IPS-NIHi7 (cell line): ENCODE measurements at regions not wholly inside any gene's neighbourhood (a gene's known extent, or its start where the extent isn't known, plus 50 kb on each side); places are given as distances from the start of the nearest gene placed in this dataset.

Experiments
- DNase-seq: peaks from one replicate; pipeline ENCODE4 v3.0.0; 2012; ENCODE audit warnings: mixed read lengths; ENCODE audit errors: extremely low spot score

DNA sequence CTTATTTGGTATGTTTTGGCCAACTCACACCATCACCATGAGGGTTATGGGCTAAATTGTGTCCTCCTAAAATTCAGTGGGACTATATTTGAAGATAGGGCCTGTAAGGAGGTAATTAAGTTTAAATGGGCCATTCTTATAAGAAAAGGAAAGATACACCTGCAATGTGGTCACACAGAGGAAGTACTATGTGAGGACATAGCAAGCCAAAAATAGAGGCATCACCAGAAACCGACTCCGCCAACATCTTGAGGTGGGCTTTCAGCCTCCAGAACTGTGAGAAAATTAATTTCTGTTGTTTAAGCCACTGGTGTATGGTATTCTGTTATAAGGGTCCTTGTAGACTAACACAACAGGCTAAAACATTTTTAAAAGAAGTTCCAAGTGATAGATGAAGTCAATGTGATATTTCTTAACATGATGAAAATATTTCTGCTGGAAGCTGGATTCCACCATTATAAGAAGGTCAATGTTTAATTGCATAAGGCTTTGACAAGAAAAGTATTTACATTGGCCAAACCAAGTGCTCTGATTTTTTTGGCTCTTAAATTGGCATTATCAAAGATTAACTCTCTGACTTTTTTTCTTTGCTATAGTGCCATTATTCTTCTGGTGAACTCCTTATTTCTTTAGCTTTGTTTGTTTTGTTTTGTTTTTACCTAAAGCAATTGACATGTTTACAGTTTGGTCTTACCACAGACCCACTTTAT is 540.9 kb downstream of the PPARGC1A start:
- DNase-seq = no peak

DNA sequence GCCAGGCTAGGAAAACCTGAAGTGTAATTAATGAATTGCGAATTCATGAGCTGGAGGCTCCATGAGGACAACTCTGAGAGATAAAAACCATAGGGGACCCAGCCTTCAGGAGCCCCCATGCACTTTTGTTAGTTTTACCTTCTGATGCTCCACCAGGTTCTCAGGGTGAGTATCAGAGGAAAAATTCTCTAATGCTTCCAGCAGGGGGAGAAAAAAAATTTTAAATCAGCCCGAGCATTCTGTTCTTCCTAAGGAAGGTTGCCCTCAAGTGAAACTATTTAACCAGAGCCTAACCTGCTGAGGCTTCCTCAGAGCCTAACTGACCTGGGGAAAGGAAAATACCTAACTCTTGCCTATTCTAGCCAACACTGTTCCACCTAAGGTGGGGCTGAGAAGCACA is 552.6 kb downstream of the PPARGC1A start:
- DNase-seq = peak; percentile 34

DNA sequence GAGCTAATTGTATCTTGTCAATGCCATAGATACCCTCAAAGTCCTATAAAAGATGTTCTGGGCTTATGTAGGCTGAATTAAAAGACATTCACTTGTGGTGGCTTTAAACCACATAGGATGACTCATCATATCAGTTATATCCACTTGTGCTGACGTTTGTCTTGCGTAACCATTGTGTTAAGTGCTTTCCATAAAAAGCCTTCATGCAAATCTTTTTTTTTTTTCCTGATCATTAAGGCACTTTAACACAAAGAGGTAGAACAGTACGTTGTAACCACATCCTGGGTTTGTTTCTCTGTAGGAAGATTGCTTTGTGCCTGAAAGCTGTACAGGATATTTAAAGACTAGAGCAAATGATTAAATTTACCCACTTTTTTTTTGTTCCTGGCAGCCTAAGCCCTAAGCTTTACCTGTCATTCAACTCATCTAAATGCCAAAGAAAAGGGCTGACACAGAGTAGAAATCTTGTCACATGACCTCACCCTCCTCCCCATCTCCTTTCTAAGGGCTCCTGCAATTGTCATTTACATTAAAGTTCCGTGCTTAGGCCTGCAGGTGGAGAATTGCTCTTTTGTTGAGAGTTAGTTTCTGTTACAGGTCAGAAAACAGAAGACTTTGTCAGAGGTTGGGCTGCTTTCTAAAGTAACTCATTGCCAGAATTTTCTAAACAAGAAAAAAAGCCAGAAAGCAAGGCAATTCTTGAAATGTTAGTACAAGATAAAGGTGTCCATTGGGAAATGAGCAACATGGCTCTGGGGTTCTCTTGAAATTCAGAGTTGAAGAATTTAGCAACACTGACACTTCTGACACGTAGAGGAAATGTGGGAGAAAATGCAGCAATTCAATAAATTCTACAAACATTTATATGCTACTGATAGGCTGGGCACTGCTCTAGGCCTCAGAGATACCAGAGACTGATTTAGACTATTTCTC is 555.6 kb downstream of the PPARGC1A start:
- peak; percentile 62 for DNase-seq

DNA sequence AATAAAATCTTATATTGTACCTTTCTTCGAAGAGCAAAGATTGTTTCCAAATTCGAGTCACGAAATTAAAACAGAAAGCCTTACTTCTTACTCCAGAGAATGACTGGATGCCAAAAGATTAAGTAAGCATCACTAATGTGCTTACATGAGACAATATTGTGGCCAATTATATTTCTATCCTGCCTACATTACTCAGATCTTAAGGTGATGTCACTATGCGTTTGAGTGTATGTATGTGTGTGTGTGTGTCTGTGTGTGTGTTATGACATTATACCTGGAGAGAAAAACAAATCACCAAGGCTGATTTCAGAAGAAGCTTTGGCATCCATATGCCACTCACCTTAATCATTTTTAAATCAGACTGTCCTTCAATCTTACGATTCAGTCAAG is 556.3 kb downstream of the PPARGC1A start:
- DNase-seq = no peak

DNA sequence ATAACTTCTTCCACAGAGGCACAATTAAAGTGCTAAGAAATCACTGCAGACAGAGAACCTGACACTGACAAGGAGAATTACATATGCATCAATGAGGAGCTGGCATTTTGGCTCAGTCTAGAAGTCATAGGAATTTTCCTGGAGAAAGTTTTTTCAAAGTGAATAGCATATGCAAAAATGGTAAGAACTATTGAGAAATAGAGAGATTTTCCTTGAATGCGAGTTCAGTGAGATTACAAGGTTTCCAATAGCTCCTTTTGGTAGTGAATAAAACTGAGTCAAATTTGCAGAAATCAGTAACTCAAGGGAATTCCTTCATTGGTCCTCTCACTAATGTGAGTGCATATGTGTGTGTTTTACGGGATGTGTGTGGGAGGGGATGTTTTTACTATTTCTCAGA is 557.5 kb downstream of the PPARGC1A start:
- no peak for DNase-seq

DNA sequence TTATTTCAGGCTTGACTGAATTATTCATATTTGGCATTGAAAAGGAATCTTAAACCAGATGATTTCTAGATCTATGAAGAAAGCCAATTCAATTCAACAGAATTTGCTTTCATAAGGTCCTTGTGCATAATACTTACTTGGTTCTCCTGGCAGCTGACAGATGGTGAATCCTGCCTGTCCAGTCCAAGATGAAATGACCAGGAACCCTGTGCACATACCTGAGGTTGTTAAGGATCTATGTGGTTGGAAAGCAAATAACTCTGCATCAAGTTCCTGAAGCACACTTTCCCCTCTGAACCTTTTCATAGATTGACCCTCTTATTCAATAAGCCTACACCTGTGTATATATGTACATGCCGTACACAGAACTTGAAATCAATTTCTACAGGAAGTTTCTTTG is 562.7 kb downstream of the PPARGC1A start:
- no peak for DNase-seq

DNA sequence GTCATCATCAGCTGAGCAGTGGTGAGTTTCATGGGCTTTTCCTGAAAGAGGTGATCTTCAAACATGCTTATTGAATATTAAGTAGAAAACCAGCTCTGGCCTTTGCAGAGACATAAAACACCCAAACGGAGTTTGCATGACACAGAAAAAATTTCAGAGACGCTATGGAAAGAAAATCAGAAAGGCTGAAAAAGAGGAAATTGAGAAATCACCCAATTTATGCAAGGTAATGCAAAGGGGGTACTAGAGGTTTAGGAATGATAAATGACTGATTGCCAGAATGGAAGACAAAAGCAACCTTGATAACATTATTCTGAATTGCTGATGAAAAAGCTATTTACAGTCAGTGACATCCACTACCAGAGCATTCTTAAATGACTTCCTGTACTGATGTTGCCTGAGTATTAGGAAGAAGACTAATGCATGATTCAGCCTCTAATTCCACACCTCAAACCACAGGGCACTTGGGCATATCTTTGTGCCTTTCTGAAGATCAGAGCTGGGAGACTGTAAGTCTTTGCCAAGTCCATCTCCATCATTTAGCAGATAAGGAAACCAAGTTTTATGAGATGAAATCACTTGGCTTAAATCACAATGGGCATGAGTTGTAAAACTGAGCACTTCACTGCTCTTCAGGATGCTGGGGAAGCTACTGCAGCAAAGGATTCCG is 565.7 kb downstream of the PPARGC1A start:
- no peak for DNase-seq

DNA sequence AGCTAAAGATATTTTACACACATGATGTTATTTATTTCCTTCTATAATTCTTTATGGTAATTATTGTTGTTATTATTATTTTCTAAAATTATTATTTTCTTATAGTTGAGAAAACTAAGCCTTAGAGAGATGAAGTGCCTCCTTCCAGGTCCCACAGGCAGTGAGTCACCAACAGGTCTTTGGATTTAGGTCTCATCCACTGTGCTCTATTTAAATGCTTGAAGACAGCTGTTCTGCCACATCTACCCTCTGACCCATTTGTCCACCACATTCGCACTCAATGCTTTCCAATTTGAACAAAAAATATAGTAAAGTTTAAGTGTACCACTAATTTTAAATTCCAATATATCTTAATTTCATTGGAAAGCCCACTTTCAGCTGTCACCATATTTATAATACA is 566.4 kb downstream of the PPARGC1A start:
- no peak for DNase-seq

DNA sequence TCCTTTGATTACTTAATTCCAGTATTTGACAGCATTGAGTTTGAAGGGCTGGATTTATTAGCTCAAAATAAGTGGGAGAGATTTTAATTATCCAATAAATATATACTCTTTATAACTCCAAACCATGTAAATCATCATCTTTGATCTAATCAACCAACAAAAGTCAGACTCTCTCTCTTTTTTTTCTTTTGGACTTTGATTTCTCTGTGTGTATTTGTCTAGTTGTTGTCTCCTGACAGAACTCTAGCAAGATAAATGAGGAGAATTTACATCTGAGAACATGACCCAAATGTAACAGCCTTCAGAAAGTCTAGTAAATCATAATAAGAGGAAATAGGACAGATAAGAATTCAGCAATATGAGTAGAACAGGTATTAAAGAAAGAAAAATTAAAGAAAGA is 567.1 kb downstream of the PPARGC1A start:
- DNase-seq = no peak

DNA sequence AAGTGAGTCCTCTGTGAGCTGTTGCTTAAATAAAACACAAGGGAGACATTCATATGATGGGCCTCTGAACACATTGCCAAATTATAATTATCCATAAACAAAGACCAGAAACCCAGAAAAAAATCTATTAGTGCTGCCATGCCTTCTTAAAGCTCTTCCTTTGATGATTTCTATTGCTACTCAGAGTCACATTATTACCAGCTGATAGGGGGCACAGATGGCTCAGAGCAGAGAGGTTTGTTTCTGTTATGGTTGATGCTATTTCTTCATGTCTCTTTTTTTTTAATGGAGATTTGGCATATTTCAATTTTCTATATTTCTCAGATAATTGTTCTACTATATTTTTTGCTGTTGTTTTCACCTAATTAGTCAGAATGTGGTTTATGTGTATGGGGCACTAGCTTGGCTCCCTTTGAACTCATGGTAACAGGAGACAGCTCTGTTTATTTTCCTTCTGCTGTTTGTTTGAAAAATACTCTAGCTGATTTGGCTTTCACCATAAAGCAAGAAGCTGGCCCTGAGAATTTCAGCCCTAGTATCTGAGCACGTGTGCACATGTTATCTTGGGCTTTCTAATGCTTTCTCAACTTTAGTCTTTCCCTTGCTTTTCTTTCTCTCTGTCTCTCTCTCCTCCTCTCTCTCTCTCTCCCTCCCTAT is 568.8 kb downstream of the PPARGC1A start:
- no peak for DNase-seq

DNA sequence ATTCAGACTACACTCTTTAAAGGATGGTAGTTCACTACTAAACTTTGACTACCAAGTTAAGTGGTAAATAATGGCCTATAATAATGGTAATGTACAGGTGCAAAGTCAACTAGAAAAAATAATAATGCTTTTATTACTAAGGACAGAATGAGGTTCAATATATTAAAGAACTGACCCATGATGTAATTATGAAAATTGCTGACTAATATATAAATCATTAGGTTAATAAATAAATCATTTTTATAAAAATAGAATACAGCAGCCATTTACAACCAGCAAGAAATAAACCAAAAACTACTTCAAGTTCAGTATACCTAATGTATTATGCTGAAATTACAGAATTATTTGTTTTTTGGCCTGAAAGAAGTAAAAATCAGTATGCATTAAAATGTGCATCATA is 577.2 kb downstream of the PPARGC1A start:
- DNase-seq = no peak

DNA sequence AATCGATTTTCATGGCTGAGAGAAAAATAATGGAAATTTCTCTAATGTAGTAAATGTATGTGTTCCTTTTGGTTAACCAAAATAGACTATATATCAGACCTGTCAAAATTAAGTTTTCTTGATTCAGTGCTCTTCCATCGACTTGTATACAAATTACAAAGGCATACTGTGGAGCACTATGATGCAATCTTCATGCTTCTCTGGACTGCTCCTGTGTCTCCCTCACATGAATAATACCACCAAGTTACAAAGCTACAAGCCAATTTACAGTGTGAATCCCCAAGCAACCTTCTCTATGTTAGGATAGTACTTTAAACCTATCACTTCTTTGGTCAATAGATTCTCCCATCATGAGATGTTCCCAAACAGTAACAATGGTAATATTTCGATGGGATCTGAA is 577.9 kb downstream of the PPARGC1A start:
- no peak for DNase-seq

DNA sequence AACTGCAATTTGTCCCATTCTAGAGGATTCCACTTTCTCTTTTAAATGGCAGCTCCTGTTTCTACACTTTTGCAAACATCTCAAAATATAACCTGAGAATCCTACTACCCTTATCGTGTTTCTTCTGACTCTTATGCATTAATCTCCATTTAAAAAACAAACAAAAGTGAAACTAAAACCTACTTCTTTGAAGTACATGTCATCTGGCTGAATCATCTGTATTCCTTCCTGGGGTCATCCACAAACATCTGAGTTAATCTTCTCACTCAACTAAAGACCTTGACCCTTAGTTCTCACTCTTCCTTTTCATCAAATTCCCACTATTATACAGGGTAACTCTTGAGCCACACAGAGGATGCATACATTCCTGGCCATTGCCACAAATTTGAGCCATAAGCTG is 584.8 kb downstream of the PPARGC1A start:
- no peak for DNase-seq

DNA sequence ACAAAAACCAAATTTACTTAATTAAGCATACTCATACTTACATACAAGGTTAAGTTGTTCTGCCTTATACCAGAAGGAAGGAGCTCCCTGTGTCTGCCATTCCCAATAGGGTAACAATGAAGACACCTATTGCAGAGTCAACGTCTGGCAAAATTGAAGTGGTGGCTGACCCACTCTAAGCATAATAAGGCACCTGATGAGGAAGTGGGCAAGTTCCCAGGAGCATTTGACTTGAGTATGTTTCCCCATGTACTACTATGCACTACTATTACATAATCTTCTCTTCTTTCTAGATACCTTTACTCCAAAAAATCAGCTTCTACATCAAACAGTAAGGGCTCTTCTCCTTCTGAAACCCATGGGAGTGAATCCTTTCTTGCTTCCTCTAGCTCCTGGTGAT is 591.5 kb downstream of the PPARGC1A start:
- DNase-seq = no peak

DNA sequence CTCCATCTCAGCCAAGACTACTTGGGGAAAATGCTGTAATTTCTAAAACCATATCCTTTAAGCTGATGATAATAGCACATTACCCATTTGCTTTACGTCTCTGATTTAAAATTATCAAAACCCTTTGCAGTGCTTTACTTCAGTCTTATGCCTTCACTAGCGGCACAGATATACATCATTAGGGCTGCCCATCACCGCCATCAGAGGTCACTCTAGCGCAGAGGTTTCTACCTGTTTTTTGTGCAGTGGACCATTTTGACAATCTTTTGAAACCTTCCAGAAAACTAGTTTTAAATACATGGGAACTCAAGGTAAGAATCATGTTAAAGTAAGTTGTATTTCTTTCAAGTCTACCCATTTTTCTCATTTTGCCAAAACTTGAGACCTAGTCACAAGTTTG is 592.5 kb downstream of the PPARGC1A start:
- DNase-seq = peak; percentile 10

DNA sequence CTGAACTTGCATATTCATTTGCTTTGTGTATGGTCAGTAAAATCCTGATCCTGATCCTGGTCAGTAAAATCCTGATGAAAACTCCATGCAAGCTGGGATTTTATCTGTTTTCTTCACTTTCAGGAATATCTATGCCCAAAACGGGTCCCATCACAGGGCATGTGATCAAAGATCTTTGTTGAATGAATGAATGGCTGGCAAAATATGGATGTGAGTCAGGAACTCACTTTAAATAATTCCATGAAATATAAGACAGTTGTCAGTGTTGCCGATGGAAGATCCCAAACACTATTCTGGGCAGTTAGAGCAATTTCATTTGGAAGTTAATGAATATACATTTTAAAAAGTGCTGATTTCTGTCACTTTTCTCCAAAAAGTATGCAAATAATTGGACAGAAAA is 598.4 kb downstream of the GBA3 start:
- no peak for DNase-seq

DNA sequence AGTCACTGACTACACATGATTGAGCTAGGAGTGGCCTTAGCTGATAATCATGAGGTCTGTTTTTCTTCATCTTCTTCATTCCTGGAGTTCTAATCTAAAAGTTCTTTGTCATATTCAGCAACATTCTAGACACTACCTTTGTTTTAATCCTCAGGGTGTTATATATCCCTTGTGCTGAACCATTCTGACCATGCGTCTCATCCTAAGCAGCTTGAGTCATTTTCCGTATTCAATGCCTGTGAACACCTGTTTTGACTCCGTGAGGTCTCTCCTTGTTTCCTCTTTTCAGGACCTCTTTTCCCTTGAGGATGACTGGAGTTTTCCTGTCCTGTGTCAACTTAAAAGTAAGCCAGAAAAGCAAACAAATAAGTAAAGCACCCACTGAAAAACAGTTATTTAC is 597.9 kb downstream of the GBA3 start:
- DNase-seq = no peak

DNA sequence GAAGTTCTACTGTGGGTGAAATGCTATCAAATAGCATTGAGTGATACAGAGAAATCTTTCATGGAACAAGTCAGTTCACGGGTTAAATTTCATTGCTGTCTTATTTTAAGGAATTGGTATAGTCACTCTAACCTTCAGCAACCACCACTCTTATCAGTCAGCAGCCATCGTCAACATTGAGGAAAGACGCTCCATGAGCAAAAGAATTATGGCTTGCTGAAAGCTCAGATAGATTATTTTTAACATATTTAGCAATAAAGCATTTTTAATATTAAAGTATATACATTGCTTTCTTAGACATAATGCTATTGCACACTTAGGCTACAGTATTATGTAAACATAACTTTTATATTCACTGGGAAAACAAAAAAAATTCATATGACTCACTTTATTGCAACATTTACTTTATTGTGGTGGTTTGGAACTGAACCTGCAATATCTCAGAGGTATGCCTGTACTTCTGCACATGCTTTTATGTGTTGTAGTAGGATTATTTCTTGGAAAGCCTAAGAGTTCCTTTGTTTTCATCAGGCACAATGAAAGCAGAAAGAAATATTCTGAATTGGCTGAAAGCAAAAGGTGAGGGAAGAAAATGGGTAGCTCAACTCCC is 586.7 kb downstream of the GBA3 start:
- DNase-seq = no peak

DNA sequence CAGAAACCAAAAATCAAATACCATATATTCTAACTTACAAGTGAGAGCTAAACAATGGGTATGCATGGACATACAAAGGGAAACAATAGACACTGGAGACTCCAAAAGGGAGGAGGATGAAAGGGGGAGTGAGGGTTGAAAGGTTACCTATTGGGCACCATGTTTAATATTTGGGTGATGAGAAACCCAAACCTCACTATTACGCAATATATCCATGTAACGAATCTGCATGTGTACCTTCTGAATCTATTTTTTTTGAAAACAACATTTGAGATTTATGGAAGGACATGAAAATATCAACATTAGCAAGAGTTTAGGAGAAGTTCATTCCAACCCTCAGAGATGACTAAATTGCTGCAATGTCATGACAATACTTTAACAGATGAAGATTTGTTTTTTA is 586.1 kb downstream of the GBA3 start:
- DNase-seq = no peak

DNA sequence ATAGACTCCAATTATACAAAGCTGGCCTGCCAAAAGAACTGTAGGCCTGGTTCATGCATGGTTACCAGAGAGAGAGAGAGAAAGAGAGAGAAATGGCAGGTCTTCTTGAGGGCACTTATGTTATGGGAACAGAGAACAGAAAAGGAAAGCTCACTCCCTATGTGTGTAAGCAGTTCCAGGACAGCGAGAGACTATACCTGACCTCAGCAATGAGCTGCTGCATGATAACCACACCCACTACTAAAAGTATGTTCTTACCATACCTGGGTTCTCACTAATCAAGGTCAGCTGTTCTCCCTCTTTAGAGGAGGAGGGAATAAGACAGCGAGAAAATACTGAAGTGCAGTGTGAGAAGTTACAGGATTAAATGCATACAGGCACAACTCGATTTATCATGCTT is 583.3 kb downstream of the GBA3 start:
- DNase-seq = no peak

DNA sequence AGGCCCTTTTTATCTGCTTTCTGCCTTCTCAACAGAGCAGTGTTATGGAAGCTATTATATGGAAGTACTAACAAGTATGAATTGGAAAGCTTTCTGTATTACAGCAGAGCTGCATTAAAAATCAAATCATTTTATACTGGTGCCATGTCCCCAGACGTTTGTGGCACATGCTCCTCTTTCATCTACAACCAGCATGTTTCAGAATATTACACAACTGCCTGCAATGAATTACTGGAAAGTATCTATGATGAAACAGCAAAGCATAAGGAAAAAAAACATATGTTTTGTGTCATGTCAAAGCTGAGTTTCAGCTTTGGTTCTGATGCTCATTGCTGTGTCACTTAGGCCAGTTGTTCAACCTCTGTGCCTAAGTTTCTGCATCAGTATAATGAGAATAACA is 576.8 kb downstream of the GBA3 start:
- DNase-seq = no peak
